IMR-90 (cell line): ENCODE measurements at regions not wholly inside any gene's neighbourhood (a gene's known extent, or its start where the extent isn't known, plus 50 kb on each side); places are given as distances from the start of the nearest gene placed in this dataset.

ENCODE experiments used
- ATAC-seq: fragments of 200-7000 bp; cut with Tn5 transposase; 2 replicates; pipeline ENCODE4 v1.9.1; 2020; ENCODE audit warnings: low read depth, mild to moderate bottlenecking, moderate library complexity
- BruUV-seq: library from RNA; stranded (reverse); fragments of 400-500 nt; replicated peaks from 2 replicates; lab custom pipeline; 2021; lab: Mats Ljungman, UMichigan
- CTCF ChIA-PET: fragments of 300-600 bp; formaldehyde crosslinking; extraction: SDS; loops from one replicate; lab custom pipeline; 2021; ENCODE audit warnings: antibody characterized with exemption; lab: Yijun Ruan, JAX
- POLR2A ChIA-PET: fragments of 300-600 bp; sonication (Branson Sonifier 250); formaldehyde crosslinking; loops from one replicate; lab custom pipeline; 2022; ENCODE audit warnings: antibody characterized with exemption; ENCODE audit not compliant: unreplicated experiment; lab: Charles Lee
- DNase-seq: peaks from one replicate; pipeline ENCODE4 v3.0.0; 2013
- H2AFZ ChIP-seq: replicated peaks from 2 replicates; pipeline ENCODE3; 2013; ENCODE audit warnings: low read length, mild to moderate bottlenecking; ENCODE audit not compliant: poor library complexity
- H2AK5ac ChIP-seq: 2 replicates; pipeline ENCODE4 v1.6.1; 2013; ENCODE audit warnings: low read depth, low read length, inconsistent platforms
- H2AK9ac ChIP-seq: replicated peaks from 2 replicates; pipeline ENCODE3; 2013; ENCODE audit warnings: mild to moderate bottlenecking, low read depth, low read length, moderate library complexity; ENCODE audit not compliant: poor library complexity
- H2BK120ac ChIP-seq: 2 replicates; pipeline ENCODE4 v1.6.1; 2013; ENCODE audit warnings: low read depth, low read length, inconsistent platforms
- H2BK15ac ChIP-seq: 3 replicates; pipeline ENCODE4 v1.6.1; 2013; ENCODE audit warnings: low read depth, low read length, inconsistent platforms
- H2BK20ac ChIP-seq: 2 replicates; pipeline ENCODE4 v1.6.1; 2013; ENCODE audit warnings: low read depth, mild to moderate bottlenecking, inconsistent platforms, low read length, moderate library complexity
- H2BK5ac ChIP-seq: 2 replicates; pipeline ENCODE4 v1.6.1; 2013; ENCODE audit warnings: mild to moderate bottlenecking, low read depth, low read length, inconsistent platforms; ENCODE audit not compliant: poor library complexity, severe bottlenecking
- H3K14ac ChIP-seq: replicated peaks from 2 replicates; pipeline ENCODE4 v1.6.1; 2013; ENCODE audit warnings: low read depth, low read length, inconsistent platforms
- H3K18ac ChIP-seq: 2 replicates; pipeline ENCODE4 v1.6.1; 2013; ENCODE audit warnings: low read depth, low read length, control low read depth
- H3K23ac ChIP-seq: 2 replicates; pipeline ENCODE4 v1.6.1; 2013; ENCODE audit warnings: low read depth, low read length, inconsistent platforms
- H3K27ac ChIP-seq: 2 replicates; pipeline ENCODE4 v1.5.1; 2013; ENCODE audit warnings: mild to moderate bottlenecking, control low read depth, low read length; ENCODE audit not compliant: insufficient read depth
- H3K27me3 ChIP-seq: 2 replicates; pipeline ENCODE4 v1.6.1; 2013; ENCODE audit warnings: low read length; ENCODE audit not compliant: control insufficient read depth, insufficient read depth
- H3K36me3 ChIP-seq: 2 replicates; pipeline ENCODE4 v1.6.1; 2013; ENCODE audit warnings: low read length, mixed read lengths; ENCODE audit not compliant: control insufficient read depth, insufficient read depth
- H3K4ac ChIP-seq: 2 replicates; pipeline ENCODE4 v1.6.1; 2013; ENCODE audit warnings: low read depth, low read length, inconsistent platforms
- H3K4me1 ChIP-seq: 2 replicates; pipeline ENCODE4 v1.6.1; 2013; ENCODE audit warnings: low read length, mixed read lengths; ENCODE audit not compliant: control insufficient read depth, insufficient read depth
- H3K4me2 ChIP-seq: 2 replicates; pipeline ENCODE4 v1.6.1; 2013; ENCODE audit warnings: low read depth, mild to moderate bottlenecking, control low read depth, low read length, moderate library complexity
- H3K4me3 ChIP-seq: 2 replicates; pipeline ENCODE4 v1.5.1; 2013; ENCODE audit warnings: low read depth, mild to moderate bottlenecking, control low read depth, low read length, moderate library complexity; ENCODE audit not compliant: insufficient read depth
- H3K56ac ChIP-seq: 2 replicates; pipeline ENCODE4 v1.6.1; 2013; ENCODE audit warnings: low read length, inconsistent platforms; ENCODE audit not compliant: insufficient read depth; ENCODE audit errors: extremely low read depth
- H3K79me1 ChIP-seq, 2 experiments: 2 replicates each; pipeline ENCODE4 v1.6.1; 2013; ENCODE audit warnings: low read length in 2 of 2, inconsistent platforms in 1 of 2, low read depth in 1 of 2
- H3K9ac ChIP-seq: 2 replicates; pipeline ENCODE4 v1.6.1; 2013; ENCODE audit warnings: low read depth, low read length, control low read depth
- H3K9me1 ChIP-seq: 2 replicates; pipeline ENCODE4 v1.6.1; 2013; ENCODE audit warnings: low read length, inconsistent platforms; ENCODE audit not compliant: insufficient read depth
- H3K9me3 ChIP-seq: 2 replicates; pipeline ENCODE4 v1.6.1; 2013; ENCODE audit warnings: low read length; ENCODE audit not compliant: control insufficient read depth, insufficient read depth
- H4K20me1 ChIP-seq: 2 replicates; pipeline ENCODE4 v1.6.1; 2013; ENCODE audit warnings: low read length, inconsistent platforms; ENCODE audit not compliant: insufficient read depth
- H4K5ac ChIP-seq: 2 replicates; pipeline ENCODE4 v1.6.1; 2013; ENCODE audit warnings: mild to moderate bottlenecking, low read depth, low read length, control low read depth
- H4K8ac ChIP-seq, 2 experiments: 2 replicates each; pipeline ENCODE4 v1.6.1; 2013; ENCODE audit warnings: low read depth in 2 of 2, low read length in 2 of 2, control low read depth in 1 of 2, inconsistent platforms in 1 of 2
- H4K91ac ChIP-seq: 2 replicates; pipeline ENCODE4 v1.6.1; 2013; ENCODE audit warnings: low read depth, low read length, inconsistent platforms; ENCODE audit not compliant: insufficient read depth
- BHLHE40 ChIP-seq: fragments of 150-350 bp; IDR thresholded peaks from 2 replicates; pipeline ENCODE4 v1.6.1; 2016; ENCODE audit warnings: mild to moderate bottlenecking, low read depth, low read length
- CHD1 ChIP-seq: IDR thresholded peaks from 2 replicates; pipeline ENCODE4 v1.6.1; 2012; ENCODE audit warnings: low read depth, low read length, improper control_type of control experiment
- ELK1 ChIP-seq: fragments of 150-350 bp; IDR thresholded peaks from 2 replicates; pipeline ENCODE4 v1.6.1; 2016; ENCODE audit warnings: low read depth, mild to moderate bottlenecking, low read length, moderate library complexity, borderline replicate concordance
- FOS ChIP-seq: fragments of 150-350 bp; IDR thresholded peaks from 2 replicates; pipeline ENCODE4 v1.6.1; 2016; ENCODE audit warnings: low read depth, low read length
- MAFK ChIP-seq: IDR thresholded peaks from 2 replicates; pipeline ENCODE4 v1.6.1; 2012; ENCODE audit warnings: low read depth, low read length, improper control_type of control experiment
- MAZ ChIP-seq: IDR thresholded peaks from 2 replicates; pipeline ENCODE4 v1.6.1; 2012; ENCODE audit warnings: low read depth, mild to moderate bottlenecking, low read length, improper control_type of control experiment, moderate library complexity, borderline replicate concordance
- MXI1 ChIP-seq: IDR thresholded peaks from 2 replicates; pipeline ENCODE4 v1.6.1; 2012; ENCODE audit warnings: low read depth, mild to moderate bottlenecking, low read length, moderate library complexity, borderline replicate concordance
- NFE2L2 ChIP-seq: fragments of 150-350 bp; IDR thresholded peaks from 2 replicates; pipeline ENCODE4 v1.6.1; 2016; ENCODE audit warnings: low read depth, mild to moderate bottlenecking, low read length
- POLR2A ChIP-seq: IDR thresholded peaks from 2 replicates; pipeline ENCODE4 v1.6.1; 2012; ENCODE audit warnings: mild to moderate bottlenecking, low read depth, low read length
- RCOR1 ChIP-seq: IDR thresholded peaks from 2 replicates; pipeline ENCODE4 v1.6.1; 2012; ENCODE audit warnings: mild to moderate bottlenecking, low read length, improper control_type of control experiment; ENCODE audit not compliant: insufficient replicate concordance
- RFX5 ChIP-seq: IDR thresholded peaks from 2 replicates; pipeline ENCODE4 v1.8.0; 2012; ENCODE audit warnings: low read depth, mild to moderate bottlenecking, low read length, moderate library complexity
- SMC3 ChIP-seq: fragments of 150-350 bp; IDR thresholded peaks from 2 replicates; pipeline ENCODE4 v1.6.1; 2016; ENCODE audit warnings: low read depth, mild to moderate bottlenecking, antibody characterized with exemption, low read length, moderate library complexity
- WGBS, 2 experiments: methylation state at CpG; one replicate each; pipeline versions ENCODE4 v1.1.5 to v1.1.7; 2013; ENCODE audit warnings: missing lambda C conversion rate in 2 of 2; ENCODE audit not compliant: insufficient read length in 1 of 2; ENCODE audit errors: extremely low coverage in 2 of 2; 5-methylcytosine and 5-hydroxymethylcytosine counted together
- dilution Hi-C: fragments of 300-500 bp; cut with HindIII; formaldehyde crosslinking; loops from one replicate; pipeline ENCODE4 v1.14.3; 2018; ENCODE audit warnings: low sequenced_read_pairs; ENCODE audit not compliant: unreplicated experiment
- in situ Hi-C: fragments of 300-500 bp; cut with MboI; formaldehyde crosslinking; loops from 3 replicates; pipeline ENCODE4 v1.14.3; 2019; ENCODE audit warnings: low sequenced_read_pairs, inconsistent platforms, mixed read lengths
- intact Hi-C: fragments of 100-400 bp; cut with micrococcal nuclease; formaldehyde crosslinking; loops from 2 replicates; pipeline ENCODE4 v1.10.0; 2022
- TF ChIP-seq, protein P1 (sequence below): fragments of 150-350 bp; IDR thresholded peaks from 2 replicates; pipeline ENCODE4 v1.6.1; 2017; ENCODE audit warnings: mild to moderate bottlenecking, antibody characterized with exemption, low read length, low read depth

- Histone ChIP-seq H4K91ac (no peak overlapping the region), H3K4ac (no peak overlapping the region), H2AK9ac (no peak overlapping the region), H3K23ac (no peak overlapping the region), H3K9me3 (peaks cover 35% of the 10 kb centered on the region), H2BK120ac (no peak overlapping the region), H3K9ac (no peak overlapping the region), H3K9me1 (no peaks in the 10 kb centered on the region), H2AK5ac (no peak overlapping the region), H4K8ac (no peak overlapping the region), H2AFZ (no peak overlapping the region), H3K4me1 (no peaks in the 10 kb centered on the region), H3K4me3 (no peak overlapping the region), H3K79me1 (no peaks in the 10 kb centered on the region), H2BK5ac (no peak overlapping the region), H3K14ac (no peak overlapping the region), H4K20me1 (no peaks in the 10 kb centered on the region), H3K36me3 (no peaks in the 10 kb centered on the region), H2BK20ac (no peak overlapping the region), H3K56ac (no peak overlapping the region), H3K27ac (no peak overlapping the region), H4K5ac (no peak overlapping the region), H3K4me2 (no peak overlapping the region), H2BK15ac (no peak overlapping the region), H3K18ac (no peak overlapping the region), H3K27me3 (no peaks in the 10 kb centered on the region)
- intact Hi-C loops (no loop called here), in situ Hi-C loops (no loop called here), dilution Hi-C loops (no loop called here)
- no peak for ATAC-seq
- WGBS, 2 experiments, result no CpG with 5 or more reads among the region's 5 CpGs
- DNase-seq, result no peak
- no TSS peak for BruUV-seq
- TF ChIP-seq RFX5 (no peak), MAZ (no peak), RCOR1 (no peak), MXI1 (no peak), BHLHE40 (no peak), ELK1 (no peak), POLR2A (no peak), FOS (no peak), NFE2L2 (no peak), SMC3 (no peak), MAFK (no peak), CHD1 (no peak)
- TF ChIP-seq, protein P1, sequence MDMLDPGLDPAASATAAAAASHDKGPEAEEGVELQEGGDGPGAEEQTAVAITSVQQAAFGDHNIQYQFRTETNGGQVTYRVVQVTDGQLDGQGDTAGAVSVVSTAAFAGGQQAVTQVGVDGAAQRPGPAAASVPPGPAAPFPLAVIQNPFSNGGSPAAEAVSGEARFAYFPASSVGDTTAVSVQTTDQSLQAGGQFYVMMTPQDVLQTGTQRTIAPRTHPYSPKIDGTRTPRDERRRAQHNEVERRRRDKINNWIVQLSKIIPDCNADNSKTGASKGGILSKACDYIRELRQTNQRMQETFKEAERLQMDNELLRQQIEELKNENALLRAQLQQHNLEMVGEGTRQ, result no peak
- CTCF ChIA-PET, result no interaction called here
- POLR2A ChIA-PET, result no interaction called here
Measured at GRCh38 chr19:28609944-28610343, 603.0 kb downstream of the UQCRFS1 start.
